Caco-2 (cell line): ENCODE measurements at regions not wholly inside any gene's neighbourhood (a gene's known extent, or its start where the extent isn't known, plus 50 kb on each side); places are given as distances from the start of the nearest gene placed in this dataset.

Experiments
- BruUV-seq: library from RNA; stranded (reverse); fragments of 400-500 nt; replicated peaks from 2 replicates; lab custom pipeline; 2021; lab: Mats Ljungman, UMichigan
- CTCF ChIA-PET: fragments of 300-600 bp; sonication (Branson Sonifier 250); formaldehyde crosslinking; loops from one replicate; lab custom pipeline; 2022; ENCODE audit warnings: antibody characterized with exemption; lab: Charles Lee
- POLR2A ChIA-PET: fragments of 300-600 bp; sonication (Branson Sonifier 250); formaldehyde crosslinking; loops from one replicate; lab custom pipeline; 2022; ENCODE audit warnings: antibody characterized with exemption; lab: Charles Lee
- DNase-seq, 2 experiments: peaks; one replicate each; pipeline versions ENCODE4 v3.0.0 to v3.0.0-alpha.2; 2020 to 2022
- H3K27me3 ChIP-seq: replicated peaks from 2 replicates; pipeline ENCODE4 v1.6.0; 2011; ENCODE audit warnings: low read length; ENCODE audit not compliant: control insufficient read depth, insufficient read depth
- H3K36me3 ChIP-seq: 2 replicates; pipeline ENCODE4 v1.5.1; 2011; ENCODE audit warnings: low read length; ENCODE audit not compliant: control insufficient read depth, insufficient read depth
- H3K4me1 ChIP-seq: fragments of 250-450 bp; sonication (Bioruptor Pico); 2 replicates; pipeline ENCODE4 v1.5.1; 2020; ENCODE audit warnings: mild to moderate bottlenecking
- H3K4me3 ChIP-seq: 2 replicates; pipeline ENCODE4 v1.5.1; 2011; ENCODE audit warnings: low read depth, mild to moderate bottlenecking, control low read depth, low read length
- H3K9me3 ChIP-seq: fragments of 250-450 bp; sonication (Bioruptor Pico); 2 replicates; pipeline ENCODE4 v1.5.1; 2020; ENCODE audit warnings: mild to moderate bottlenecking, moderate library complexity
- H3K27ac Mint-ChIP-seq: one replicate; pipeline ENCODE4 v1.8.0; 2022; ENCODE audit warnings: mixed read lengths; ENCODE audit not compliant: unreplicated experiment
- H3K27me3 Mint-ChIP-seq: one replicate; pipeline ENCODE4 v1.8.0; 2022; ENCODE audit warnings: mixed read lengths; ENCODE audit not compliant: insufficient read depth, unreplicated experiment
- H3K36me3 Mint-ChIP-seq: one replicate; pipeline ENCODE4 v1.8.0; 2022; ENCODE audit warnings: mild to moderate bottlenecking, mixed read lengths; ENCODE audit not compliant: insufficient read depth, unreplicated experiment
- H3K4me1 Mint-ChIP-seq: one replicate; pipeline ENCODE4 v1.8.0; 2022; ENCODE audit warnings: low read depth, mixed read lengths; ENCODE audit not compliant: unreplicated experiment
- H3K4me3 Mint-ChIP-seq: one replicate; pipeline ENCODE4 v1.8.0; 2022; ENCODE audit warnings: mild to moderate bottlenecking, moderate library complexity, mixed read lengths; ENCODE audit not compliant: unreplicated experiment
- H3K9me3 Mint-ChIP-seq: one replicate; pipeline ENCODE4 v1.8.0; 2022; ENCODE audit warnings: mixed read lengths; ENCODE audit not compliant: unreplicated experiment
- CTCF ChIP-seq, 2 experiments: fragments of 200-600 bp in 1 of 2; IDR thresholded peaks; 1 replicate in 1 of 2; 2 replicates in 1 of 2; pipeline versions ENCODE4 v1.5.1 to v1.8.0; 2011 to 2022; ENCODE audit warnings: antibody characterized with exemption in 1 of 2, control low read depth in 1 of 2, inconsistent platforms in 1 of 2, low read depth in 1 of 2, low read length in 1 of 2, mild to moderate bottlenecking in 1 of 2, moderate library complexity in 1 of 2; ENCODE audit not compliant: insufficient read depth in 1 of 2, severe bottlenecking in 1 of 2, unreplicated experiment in 1 of 2
- intact Hi-C: fragments of 100-400 bp; cut with micrococcal nuclease; formaldehyde crosslinking; loops from one replicate; pipeline ENCODE4 v1.10.0; 2022; ENCODE audit not compliant: unreplicated experiment

- H3K36me3 Mint-ChIP-seq: no peaks in the 10 kb centered on the region
- Histone ChIP-seq H3K4me3 (no peak overlapping the region), H3K27me3 (no peaks in the 10 kb centered on the region; the same call in 1 of the 2 replicates), H3K9me3 (no peaks in the 10 kb centered on the region), H3K36me3 (no peaks in the 10 kb centered on the region), H3K4me1 (no peaks in the 10 kb centered on the region)
- no peak overlapping the region for H3K27ac Mint-ChIP-seq
- CTCF ChIA-PET: no interaction called here
- peaks cover 18% of the 10 kb centered on the region for H3K27me3 Mint-ChIP-seq
- no peaks in the 10 kb centered on the region for H3K4me1 Mint-ChIP-seq
- H3K4me3 Mint-ChIP-seq: no peak overlapping the region
- no peak for TF ChIP-seq CTCF (IDR thresholded peaks at IDR 0.05; ENCODE audit: insufficient read depth in 1 of 2, low read depth in 1 of 2, low read length in 1 of 2, severe bottlenecking in 1 of 2, unreplicated experiment in 1 of 2)
- DNase-seq: no peak
- BruUV-seq: no TSS peak
- no peaks in the 10 kb centered on the region for H3K9me3 Mint-ChIP-seq
- POLR2A ChIA-PET: no interaction called here
- intact Hi-C loops: no loop called here
Observed at GRCh38 chr14:87045246-87045645, 947.7 kb downstream of the GALC start.

- TF ChIP-seq CTCF (IDR thresholded peaks at IDR 0.05; ENCODE audit: insufficient read depth in 1 of 2, low read depth in 1 of 2, low read length in 1 of 2, severe bottlenecking in 1 of 2, unreplicated experiment in 1 of 2): no peak
- intact Hi-C loops: no loop called here
- Mint-ChIP-seq H3K27ac (no peak overlapping the region), H3K36me3 (no peaks in the 10 kb centered on the region), H3K4me1 (no peaks in the 10 kb centered on the region), H3K4me3 (no peak overlapping the region), H3K9me3 (no peaks in the 10 kb centered on the region), H3K27me3 (peaks cover 18% of the 10 kb centered on the region)
- Histone ChIP-seq H3K9me3 (no peaks in the 10 kb centered on the region), H3K4me1 (no peaks in the 10 kb centered on the region), H3K27me3 (no peaks in the 10 kb centered on the region; the same call in 1 of the 2 replicates), H3K4me3 (no peak overlapping the region), H3K36me3 (no peaks in the 10 kb centered on the region)
- ChIA-PET POLR2A (no interaction called here), CTCF (no interaction called here)
- no peak for DNase-seq
- BruUV-seq: no TSS peak
Observed at GRCh38 chr14:87044807-87045206, 948.2 kb downstream of the GALC start.

- no TSS peak for BruUV-seq
- no peak for TF ChIP-seq CTCF (IDR thresholded peaks at IDR 0.05; ENCODE audit: insufficient read depth in 1 of 2, low read depth in 1 of 2, low read length in 1 of 2, severe bottlenecking in 1 of 2, unreplicated experiment in 1 of 2)
- H3K4me3 ChIP-seq: no peak overlapping the region
- Mint-ChIP-seq H3K27ac (no peak overlapping the region), H3K9me3 (peaks cover 2% of the 10 kb centered on the region), H3K4me1 (no peaks in the 10 kb centered on the region), H3K27me3 (peaks cover 18% of the 10 kb centered on the region), H3K4me3 (no peak overlapping the region), H3K36me3 (no peaks in the 10 kb centered on the region)
- DNase-seq: no peak
- no peaks in the 10 kb centered on the region for H3K4me1 ChIP-seq
- CTCF ChIA-PET: no interaction called here
- H3K9me3 ChIP-seq: no peaks in the 10 kb centered on the region
- POLR2A ChIA-PET: no interaction called here
- intact Hi-C loops: no loop called here
- H3K36me3 ChIP-seq: no peaks in the 10 kb centered on the region
- no peaks in the 10 kb centered on the region; the same call in 1 of the 2 replicates for H3K27me3 ChIP-seq
Observed at GRCh38 chr14:87043667-87044200, 949.2 kb downstream of the GALC start.
